HEK293 (cell line): ENCODE measurements at regions not wholly inside any gene's neighbourhood (a gene's known extent, or its start where the extent isn't known, plus 50 kb on each side); places are given as distances from the start of the nearest gene placed in this dataset.

Experiments used
- CTCF ChIA-PET: fragments of 350-600 bp; formaldehyde crosslinking; extraction: SDS; loops from one replicate; lab custom pipeline; 2021; ENCODE audit warnings: antibody characterized with exemption; lab: Yijun Ruan, JAX
- POLR2A ChIA-PET: fragments of 300-600 bp; formaldehyde crosslinking; extraction: SDS; loops from one replicate; lab custom pipeline; 2020; ENCODE audit warnings: antibody characterized with exemption, inconsistent platforms; lab: Yijun Ruan, JAX
- H3K27ac ChIP-seq: fragments of 200-500 bp; sonication (Bioruptor generic); 2 replicates; pipeline ENCODE4 v1.5.1; 2014; ENCODE audit warnings: low read depth, low read length, control low read depth, inconsistent platforms; ENCODE audit errors: extremely low read depth
- H3K36me3 ChIP-seq, 2 experiments: fragments of 200-500 bp in 1 of 2; sonication (Bioruptor generic) in 1 of 2; 1 replicate in 1 of 2; 2 replicates in 1 of 2; pipeline ENCODE4 v1.5.1; 2014 to 2017; ENCODE audit warnings: inconsistent platforms in 2 of 2, low read length in 2 of 2; ENCODE audit not compliant: control insufficient read depth in 2 of 2, insufficient read depth in 1 of 2
- H3K4me1 ChIP-seq: fragments of 200-500 bp; sonication (Bioruptor generic); 2 replicates; pipeline ENCODE4 v1.5.1; 2014; ENCODE audit warnings: mild to moderate bottlenecking, low read length, inconsistent platforms; ENCODE audit not compliant: control insufficient read depth, insufficient read depth
- H3K4me3 ChIP-seq: 2 replicates; pipeline ENCODE4 v1.5.1; 2011; ENCODE audit warnings: low read depth, mild to moderate bottlenecking, control low read depth, low read length, moderate library complexity
- H3K9me3 ChIP-seq: fragments of 200-500 bp; sonication (Bioruptor generic); 2 replicates; pipeline ENCODE4 v1.5.1; 2014; ENCODE audit warnings: low read depth, low read length, inconsistent platforms; ENCODE audit not compliant: control insufficient read depth, insufficient read depth
- KLF16 ChIP-seq: fragments of 450-650 bp; formaldehyde crosslinking; IDR thresholded peaks from 2 replicates; pipeline ENCODE4 v1.5.1; 2017; ENCODE audit warnings: missing biosample characterization, missing genetic modification characterization
- SCRT1 ChIP-seq: fragments of 450-650 bp; formaldehyde crosslinking; IDR thresholded peaks from 2 replicates; pipeline ENCODE4 v1.5.1; 2016; ENCODE audit warnings: missing biosample characterization, missing genetic modification characterization, borderline replicate concordance
- SCRT2 ChIP-seq: fragments of 450-650 bp; formaldehyde crosslinking; IDR thresholded peaks from 2 replicates; pipeline ENCODE4 v1.5.1; 2016; ENCODE audit warnings: missing biosample characterization, missing genetic modification characterization
- YY2 ChIP-seq: fragments of 450-650 bp; formaldehyde crosslinking; IDR thresholded peaks from 2 replicates; pipeline ENCODE4 v1.5.1; 2016; ENCODE audit warnings: missing biosample characterization, missing genetic modification characterization
- ZBTB20 ChIP-seq: fragments of 450-650 bp; formaldehyde crosslinking; IDR thresholded peaks from 2 replicates; pipeline ENCODE4 v1.5.1; 2016; ENCODE audit warnings: missing biosample characterization, missing genetic modification characterization
- ZFHX2 ChIP-seq: fragments of 450-650 bp; formaldehyde crosslinking; conservative IDR thresholded peaks from 2 replicates; pipeline ENCODE4 v1.5.1; 2016; ENCODE audit warnings: missing biosample characterization, missing genetic modification characterization
- ZFP37 ChIP-seq: fragments of 450-650 bp; formaldehyde crosslinking; IDR thresholded peaks from 2 replicates; pipeline ENCODE4 v1.5.1; 2016; ENCODE audit warnings: missing biosample characterization, missing genetic modification characterization
- ZIC2 ChIP-seq: fragments of 450-650 bp; formaldehyde crosslinking; IDR thresholded peaks from 2 replicates; pipeline ENCODE4 v1.5.1; 2016; ENCODE audit warnings: missing biosample characterization, missing genetic modification characterization
- ZNF121 ChIP-seq: fragments of 450-650 bp; formaldehyde crosslinking; IDR thresholded peaks from 2 replicates; pipeline ENCODE4 v1.5.1; 2016; ENCODE audit warnings: missing biosample characterization, missing genetic modification characterization
- ZNF169 ChIP-seq: fragments of 450-650 bp; formaldehyde crosslinking; IDR thresholded peaks from 2 replicates; pipeline ENCODE4 v1.5.1; 2016; ENCODE audit warnings: missing biosample characterization, missing genetic modification characterization
- ZNF354C ChIP-seq: fragments of 450-650 bp; formaldehyde crosslinking; IDR thresholded peaks from 2 replicates; pipeline ENCODE4 v1.5.1; 2016; ENCODE audit warnings: missing biosample characterization, missing genetic modification characterization, low read depth, borderline replicate concordance
- ZNF561 ChIP-seq: fragments of 450-650 bp; IDR thresholded peaks from 2 replicates; pipeline ENCODE4 v1.5.1; 2018; ENCODE audit warnings: missing biosample characterization, missing genetic modification characterization, borderline replicate concordance
- ZNF571 ChIP-seq: fragments of 450-650 bp; formaldehyde crosslinking; IDR thresholded peaks from 2 replicates; pipeline ENCODE4 v1.5.0; 2017; ENCODE audit warnings: missing biosample characterization, missing genetic modification characterization
- ZNF596 ChIP-seq: fragments of 450-650 bp; IDR thresholded peaks from 2 replicates; pipeline ENCODE4 v1.5.0; 2018; ENCODE audit warnings: missing biosample characterization, mild to moderate bottlenecking, missing genetic modification characterization, moderate library complexity
- ZNF629 ChIP-seq: fragments of 450-650 bp; formaldehyde crosslinking; IDR thresholded peaks from 2 replicates; pipeline ENCODE4 v1.5.1; 2017; ENCODE audit warnings: missing biosample characterization, missing genetic modification characterization
- ZNF670 ChIP-seq: fragments of 450-650 bp; formaldehyde crosslinking; IDR thresholded peaks from 2 replicates; pipeline ENCODE4 v1.5.1; 2016; ENCODE audit warnings: missing biosample characterization, missing genetic modification characterization, low read depth
- ZNF76 ChIP-seq: fragments of 450-650 bp; formaldehyde crosslinking; IDR thresholded peaks from 2 replicates; pipeline ENCODE4; 2016; ENCODE audit warnings: low read depth, missing biosample characterization, missing genetic modification characterization, borderline replicate concordance
- TF ChIP-seq, protein P1 (sequence below): fragments of 450-650 bp; formaldehyde crosslinking; IDR thresholded peaks from 2 replicates; pipeline ENCODE4 v1.5.1; 2016; ENCODE audit warnings: missing biosample characterization, missing genetic modification characterization
- TF ChIP-seq, protein P2 (sequence below): fragments of 450-650 bp; formaldehyde crosslinking; IDR thresholded peaks from 2 replicates; pipeline ENCODE4 v1.5.1; 2016; ENCODE audit warnings: missing biosample characterization, missing genetic modification characterization
- TF ChIP-seq, protein P3 (sequence below): fragments of 450-650 bp; formaldehyde crosslinking; IDR thresholded peaks from 2 replicates; pipeline ENCODE4 v1.5.1; 2017; ENCODE audit warnings: missing biosample characterization, missing genetic modification characterization
- TF ChIP-seq, protein P4 (sequence below): fragments of 450-650 bp; formaldehyde crosslinking; IDR thresholded peaks from 2 replicates; pipeline ENCODE4 v1.5.1; 2016; ENCODE audit warnings: missing biosample characterization, missing genetic modification characterization

DNA sequence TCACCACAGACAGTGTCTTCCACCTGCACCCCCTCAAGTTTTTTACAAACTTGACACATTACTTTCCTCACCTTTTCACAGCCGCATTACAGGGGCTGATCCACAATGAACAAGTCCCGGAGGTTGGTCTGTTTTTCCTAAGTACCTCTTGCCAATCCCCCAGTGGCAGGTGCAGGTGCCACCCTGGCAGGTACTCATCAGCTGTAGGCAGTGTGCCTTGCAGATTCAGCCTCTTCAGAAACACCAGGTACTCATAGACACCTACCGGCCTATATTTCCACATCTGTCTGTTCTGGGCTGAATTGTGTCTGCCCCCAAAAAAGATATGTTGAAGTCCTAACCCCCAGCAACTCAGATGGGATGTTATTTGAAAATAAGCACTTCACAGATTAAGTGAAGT lies 81.4 kb upstream of the CNIH3 start (continued):
- TF ChIP-seq ZNF121 (tag by site-specific recombination) = no peak
- no peak for TF ChIP-seq ZNF670 (tag by site-specific recombination)
- no peak for TF ChIP-seq YY2 (tag by site-specific recombination)
- TF ChIP-seq, protein P1, sequence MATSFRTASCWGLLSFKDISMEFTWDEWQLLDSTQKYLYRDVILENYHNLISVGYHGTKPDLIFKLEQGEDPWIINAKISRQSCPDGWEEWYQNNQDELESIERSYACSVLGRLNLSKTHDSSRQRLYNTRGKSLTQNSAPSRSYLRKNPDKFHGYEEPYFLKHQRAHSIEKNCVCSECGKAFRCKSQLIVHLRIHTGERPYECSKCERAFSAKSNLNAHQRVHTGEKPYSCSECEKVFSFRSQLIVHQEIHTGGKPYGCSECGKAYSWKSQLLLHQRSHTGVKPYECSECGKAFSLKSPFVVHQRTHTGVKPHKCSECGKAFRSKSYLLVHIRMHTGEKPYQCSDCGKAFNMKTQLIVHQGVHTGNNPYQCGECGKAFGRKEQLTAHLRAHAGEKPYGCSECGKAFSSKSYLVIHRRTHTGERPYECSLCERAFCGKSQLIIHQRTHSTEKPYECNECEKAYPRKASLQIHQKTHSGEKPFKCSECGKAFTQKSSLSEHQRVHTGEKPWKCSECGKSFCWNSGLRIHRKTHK (tag by site-specific recombination) = no peak
- TF ChIP-seq ZNF354C (tag by site-specific recombination) = no peak
- no peak for TF ChIP-seq ZBTB20 (tag by site-specific recombination)

DNA sequence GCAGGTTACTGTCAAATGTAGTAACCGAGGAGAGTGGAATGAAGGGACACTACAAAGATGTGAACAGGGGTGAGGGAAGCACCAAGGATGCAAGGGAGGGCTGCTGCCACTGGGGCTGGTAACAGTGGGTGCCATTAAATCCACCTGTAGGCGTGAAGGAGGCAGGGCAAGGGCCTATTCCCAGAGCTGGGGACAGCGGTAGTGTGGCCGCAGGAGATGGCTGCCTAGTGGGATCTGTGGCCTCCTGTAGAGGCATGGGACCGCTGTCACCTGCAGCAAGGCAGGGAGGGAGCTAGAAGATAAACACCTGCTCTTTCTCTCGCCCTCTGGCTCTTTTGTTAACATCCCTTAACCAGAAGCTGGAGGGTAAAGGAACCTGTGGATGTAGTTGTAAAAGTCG lies 80.5 kb upstream of the CNIH3 start:
- ChIA-PET POLR2A (no interaction called here), CTCF (interaction anchor here (5.2 kb wide), 1 partner anchor 22 kb away, joined by 35 read pairs; no protein-coding TSS in a partner anchor)
- H3K36me3 ChIP-seq = no peaks in the 10 kb centered on the region
- H3K4me1 ChIP-seq = peaks cover 7% of the 10 kb centered on the region
- peak; percentile 47 for TF ChIP-seq ZIC2 (tag by site-specific recombination)
- TF ChIP-seq ZFHX2 = peak; percentile 42; the same call in 1 of the 2 replicates
- peak; percentile 47 for TF ChIP-seq SCRT2 (tag by site-specific recombination)
- no peak for TF ChIP-seq ZFP37 (tag by site-specific recombination)
- TF ChIP-seq, all 188 proteins: peak for 3
- Histone ChIP-seq H3K4me3 (no peak overlapping the region), H3K9me3 (no peaks in the 10 kb centered on the region), H3K27ac (no peak overlapping the region)

DNA sequence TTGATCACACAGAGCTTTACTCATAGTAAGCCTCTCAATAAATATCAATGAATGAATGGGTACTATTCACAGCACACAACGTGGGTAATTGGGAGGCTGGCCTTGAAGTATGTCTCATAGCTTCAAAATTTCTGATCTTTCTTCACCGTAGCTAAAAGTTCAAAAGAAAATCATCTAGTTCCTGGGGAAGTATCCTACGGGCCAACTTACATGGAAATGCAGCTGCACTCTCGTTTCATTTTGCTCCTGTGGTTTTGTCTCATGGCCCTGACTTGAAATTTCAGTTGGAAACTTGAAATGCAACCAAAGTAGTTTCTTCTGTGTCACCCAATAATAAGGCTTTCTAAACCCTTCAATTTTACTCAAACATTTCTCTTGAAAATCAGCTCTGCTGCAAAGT lies 76.1 kb upstream of the CNIH3 start:
- TF ChIP-seq ZNF76 (tag by site-specific recombination) = no peak
- TF ChIP-seq, protein P2, sequence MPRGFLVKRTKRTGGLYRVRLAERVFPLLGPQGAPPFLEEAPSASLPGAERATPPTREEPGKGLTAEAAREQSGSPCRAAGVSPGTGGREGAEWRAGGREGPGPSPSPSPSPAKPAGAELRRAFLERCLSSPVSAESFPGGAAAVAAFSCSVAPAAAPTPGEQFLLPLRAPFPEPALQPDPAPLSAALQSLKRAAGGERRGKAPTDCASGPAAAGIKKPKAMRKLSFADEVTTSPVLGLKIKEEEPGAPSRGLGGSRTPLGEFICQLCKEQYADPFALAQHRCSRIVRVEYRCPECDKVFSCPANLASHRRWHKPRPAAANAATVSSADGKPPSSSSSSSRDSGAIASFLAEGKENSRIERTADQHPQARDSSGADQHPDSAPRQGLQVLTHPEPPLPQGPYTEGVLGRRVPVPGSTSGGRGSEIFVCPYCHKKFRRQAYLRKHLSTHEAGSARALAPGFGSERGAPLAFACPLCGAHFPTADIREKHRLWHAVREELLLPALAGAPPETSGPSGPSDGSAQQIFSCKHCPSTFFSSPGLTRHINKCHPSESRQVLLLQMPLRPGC (tag by site-specific recombination) = no peak
- TF ChIP-seq, protein P3, sequence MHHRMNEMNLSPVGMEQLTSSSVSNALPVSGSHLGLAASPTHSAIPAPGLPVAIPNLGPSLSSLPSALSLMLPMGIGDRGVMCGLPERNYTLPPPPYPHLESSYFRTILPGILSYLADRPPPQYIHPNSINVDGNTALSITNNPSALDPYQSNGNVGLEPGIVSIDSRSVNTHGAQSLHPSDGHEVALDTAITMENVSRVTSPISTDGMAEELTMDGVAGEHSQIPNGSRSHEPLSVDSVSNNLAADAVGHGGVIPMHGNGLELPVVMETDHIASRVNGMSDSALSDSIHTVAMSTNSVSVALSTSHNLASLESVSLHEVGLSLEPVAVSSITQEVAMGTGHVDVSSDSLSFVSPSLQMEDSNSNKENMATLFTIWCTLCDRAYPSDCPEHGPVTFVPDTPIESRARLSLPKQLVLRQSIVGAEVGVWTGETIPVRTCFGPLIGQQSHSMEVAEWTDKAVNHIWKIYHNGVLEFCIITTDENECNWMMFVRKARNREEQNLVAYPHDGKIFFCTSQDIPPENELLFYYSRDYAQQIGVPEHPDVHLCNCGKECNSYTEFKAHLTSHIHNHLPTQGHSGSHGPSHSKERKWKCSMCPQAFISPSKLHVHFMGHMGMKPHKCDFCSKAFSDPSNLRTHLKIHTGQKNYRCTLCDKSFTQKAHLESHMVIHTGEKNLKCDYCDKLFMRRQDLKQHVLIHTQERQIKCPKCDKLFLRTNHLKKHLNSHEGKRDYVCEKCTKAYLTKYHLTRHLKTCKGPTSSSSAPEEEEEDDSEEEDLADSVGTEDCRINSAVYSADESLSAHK (tag by site-specific recombination) = no peak
- peaks cover 30% of the 10 kb centered on the region for H3K4me1 ChIP-seq
- no peak overlapping the region for H3K27ac ChIP-seq
- H3K9me3 ChIP-seq = no peaks in the 10 kb centered on the region
- ChIA-PET POLR2A (no interaction called here), CTCF (interaction anchor here (0.5 to 5.2 kb wide), 9 partner anchors 26 to 384 kb away, joined by 3 to 35 read pairs (median 3); no protein-coding TSS in a partner anchor)
- H3K4me3 ChIP-seq = no peak overlapping the region
- H3K36me3 ChIP-seq = no peaks in the 10 kb centered on the region

DNA sequence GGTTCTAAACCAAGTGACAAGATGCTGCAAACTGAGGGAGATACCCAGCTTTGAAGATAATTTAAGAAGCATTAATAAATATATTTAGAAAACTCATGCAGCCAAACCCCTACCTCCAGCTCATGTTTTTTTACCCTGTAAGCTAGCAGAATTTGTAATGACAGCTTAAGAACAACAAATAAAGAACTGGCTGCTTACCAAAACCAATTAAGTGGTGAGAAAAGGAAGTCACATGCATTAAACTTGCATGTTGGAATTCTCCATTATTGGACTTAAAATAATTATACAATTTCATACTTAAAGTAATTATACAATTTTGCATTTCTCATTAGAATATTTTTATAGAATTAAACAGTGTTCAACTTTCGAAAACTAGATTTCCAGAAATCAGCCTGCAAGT lies 75.6 kb upstream of the CNIH3 start:
- no peak overlapping the region for H3K27ac ChIP-seq
- POLR2A ChIA-PET = no interaction called here
- no peaks in the 10 kb centered on the region for H3K36me3 ChIP-seq
- no peak overlapping the region for H3K4me3 ChIP-seq
- CTCF ChIA-PET = interaction anchor here (0.5 to 5.2 kb wide), 7 partner anchors 27 to 384 kb away, joined by 3 to 35 read pairs (median 3); no protein-coding TSS in a partner anchor
- H3K9me3 ChIP-seq = no peaks in the 10 kb centered on the region
- peaks cover 30% of the 10 kb centered on the region for H3K4me1 ChIP-seq
- TF ChIP-seq ZNF561 (tag by site-specific recombination) = peak; percentile 49; the same call in 1 of the 2 replicates
- no peak for TF ChIP-seq ZNF76 (tag by site-specific recombination)
- no peak for TF ChIP-seq ZNF169
- peak; percentile 5; the same call in 1 of the 2 replicates for TF ChIP-seq SCRT2 (tag by site-specific recombination)
- TF ChIP-seq KLF16 (tag by site-specific recombination) = no peak
- no peak for TF ChIP-seq ZNF596 (tag by site-specific recombination)
- no peak for TF ChIP-seq SCRT1
- TF ChIP-seq, protein P4, sequence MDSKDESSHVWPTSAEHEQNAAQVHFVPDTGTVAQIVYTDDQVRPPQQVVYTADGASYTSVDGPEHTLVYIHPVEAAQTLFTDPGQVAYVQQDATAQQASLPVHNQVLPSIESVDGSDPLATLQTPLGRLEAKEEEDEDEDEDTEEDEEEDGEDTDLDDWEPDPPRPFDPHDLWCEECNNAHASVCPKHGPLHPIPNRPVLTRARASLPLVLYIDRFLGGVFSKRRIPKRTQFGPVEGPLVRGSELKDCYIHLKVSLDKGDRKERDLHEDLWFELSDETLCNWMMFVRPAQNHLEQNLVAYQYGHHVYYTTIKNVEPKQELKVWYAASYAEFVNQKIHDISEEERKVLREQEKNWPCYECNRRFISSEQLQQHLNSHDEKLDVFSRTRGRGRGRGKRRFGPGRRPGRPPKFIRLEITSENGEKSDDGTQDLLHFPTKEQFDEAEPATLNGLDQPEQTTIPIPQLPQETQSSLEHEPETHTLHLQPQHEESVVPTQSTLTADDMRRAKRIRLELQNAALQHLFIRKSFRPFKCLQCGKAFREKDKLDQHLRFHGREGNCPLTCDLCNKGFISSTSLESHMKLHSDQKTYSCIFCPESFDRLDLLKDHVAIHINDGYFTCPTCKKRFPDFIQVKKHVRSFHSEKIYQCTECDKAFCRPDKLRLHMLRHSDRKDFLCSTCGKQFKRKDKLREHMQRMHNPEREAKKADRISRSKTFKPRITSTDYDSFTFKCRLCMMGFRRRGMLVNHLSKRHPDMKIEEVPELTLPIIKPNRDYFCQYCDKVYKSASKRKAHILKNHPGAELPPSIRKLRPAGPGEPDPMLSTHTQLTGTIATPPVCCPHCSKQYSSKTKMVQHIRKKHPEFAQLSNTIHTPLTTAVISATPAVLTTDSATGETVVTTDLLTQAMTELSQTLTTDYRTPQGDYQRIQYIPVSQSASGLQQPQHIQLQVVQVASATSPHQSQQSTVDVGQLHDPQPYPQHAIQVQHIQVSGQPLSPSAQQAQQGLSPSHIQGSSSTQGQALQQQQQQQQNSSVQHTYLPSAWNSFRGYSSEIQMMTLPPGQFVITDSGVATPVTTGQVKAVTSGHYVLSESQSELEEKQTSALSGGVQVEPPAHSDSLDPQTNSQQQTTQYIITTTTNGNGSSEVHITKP (tag by site-specific recombination) = peak; percentile 37; the same call in 1 of the 2 replicates
- TF ChIP-seq ZNF629 (tag by site-specific recombination) = 0 out of 2 replicates have a peak, but pooled peaks have one; percentile 29
- TF ChIP-seq ZNF571 (tag by site-specific recombination) = no peak
